ENCODE measurements at regions not wholly inside any gene's neighbourhood (a gene's known extent, or its start where the extent isn't known, plus 50 kb on each side); places are given as distances from the start of the nearest gene placed in this dataset.

- DNase-seq (no peak), FAIRE-seq (peak; percentile 46)
- Histone ChIP-seq H3K27me3 (ENCODE audit: control insufficient read depth, insufficient read depth, low read length) (no peaks in the 10 kb centered on the region), H3K4me3 (ENCODE audit: low read length in 3 of 3) (no peak overlapping the region), H3K27ac (ENCODE audit: low read depth in 2 of 2, low read length in 2 of 2) (no peak overlapping the region), H3K4me1 (ENCODE audit: control insufficient read depth in 2 of 3, insufficient read depth in 2 of 3, low read depth in 1 of 3, low read length in 3 of 3) (no peaks in the 10 kb centered on the region), H3K9me3 (ENCODE audit: control insufficient read depth in 2 of 3, insufficient read depth in 1 of 3, low read length in 3 of 3) (peaks cover 0 to 8% (median 3%) of the 10 kb centered on the region in 3 donors), H3K9ac (ENCODE audit: low read length in 3 of 3) (no peak overlapping the region), H3K36me3 (ENCODE audit: control insufficient read depth in 2 of 3, insufficient read depth in 3 of 3, low read length in 3 of 3) (no peaks in the 10 kb centered on the region)
- no peak for TF ChIP-seq CTCF (IDR thresholded peaks at IDR 0.05; ENCODE audit: borderline replicate concordance, extremely low read depth, insufficient read depth)
- intact Hi-C loops (cut with DNase I): no loop called here
Observed at GRCh38 chr1:164250365-164250764, 308.6 kb upstream of the PBX1 start.

DNA sequence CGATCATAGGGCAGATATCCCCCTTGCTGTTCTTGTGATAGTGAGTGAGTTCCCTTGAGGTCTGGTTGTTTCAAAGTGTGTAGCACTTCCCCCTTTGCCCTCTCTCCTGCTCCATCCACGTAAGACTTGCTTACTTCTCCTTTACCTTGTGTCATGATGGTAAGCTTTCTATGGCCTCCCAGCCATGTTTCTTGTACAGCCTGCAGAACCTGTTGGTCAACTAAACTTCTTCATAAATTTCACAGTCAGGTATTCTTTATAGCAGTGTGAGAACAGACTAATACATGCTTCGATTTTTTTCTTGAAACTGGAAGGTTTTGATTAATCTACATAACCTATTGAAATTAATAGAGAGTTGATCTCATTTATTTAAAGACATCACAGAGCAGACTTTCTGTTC lies 302.5 kb upstream of the PBX1 start:
- H3K4me3 ChIP-seq (ENCODE audit: low read length in 3 of 3): no peak overlapping the region
- H3K36me3 ChIP-seq (ENCODE audit: control insufficient read depth in 2 of 3, insufficient read depth in 3 of 3, low read length in 3 of 3): no peaks in the 10 kb centered on the region
- peaks cover 0 to 3% (median 0%) of the 10 kb centered on the region in 3 donors for H3K9me3 ChIP-seq (ENCODE audit: control insufficient read depth in 2 of 3, insufficient read depth in 1 of 3, low read length in 3 of 3)
- FAIRE-seq: no peak
- H3K9ac ChIP-seq (ENCODE audit: low read length in 3 of 3): no peak overlapping the region
- no peaks in the 10 kb centered on the region for H3K4me1 ChIP-seq (ENCODE audit: control insufficient read depth in 2 of 3, insufficient read depth in 2 of 3, low read depth in 1 of 3, low read length in 3 of 3)
- TF ChIP-seq CTCF (IDR thresholded peaks at IDR 0.05; ENCODE audit: borderline replicate concordance, extremely low read depth, insufficient read depth): no peak
- intact Hi-C loops (cut with DNase I): no loop called here
- H3K27me3 ChIP-seq (ENCODE audit: control insufficient read depth, insufficient read depth, low read length): no peaks in the 10 kb centered on the region
- DNase-seq: no peak
- no peak overlapping the region for H3K27ac ChIP-seq (ENCODE audit: low read depth in 2 of 2, low read length in 2 of 2)

DNA sequence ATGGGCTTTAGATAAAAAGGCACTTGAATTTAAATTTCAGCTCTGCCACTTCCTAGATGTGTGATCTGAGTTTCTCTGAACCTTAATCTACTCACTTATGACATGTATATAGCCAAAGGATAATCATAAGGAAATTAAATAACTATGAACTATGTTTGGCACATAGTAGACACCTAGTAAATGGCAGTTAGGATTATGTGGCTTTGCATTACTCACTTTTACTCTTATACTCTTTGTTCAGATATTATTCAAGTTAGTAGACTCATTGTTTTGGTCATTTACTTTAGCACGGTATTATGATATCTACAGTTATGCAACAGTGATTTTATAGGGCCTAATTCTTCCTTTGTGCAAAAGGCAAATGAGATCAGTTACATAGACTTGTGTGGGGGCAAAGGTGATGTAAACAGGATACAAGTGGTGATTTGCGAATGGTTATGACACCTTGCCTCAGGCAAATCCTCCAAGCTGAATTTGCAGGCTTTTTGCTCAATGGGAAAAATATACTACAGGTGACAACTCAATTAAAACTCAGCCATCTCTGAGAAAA lies 297.2 kb upstream of the PBX1 start:
- no peaks in the 10 kb centered on the region for H3K9me3 ChIP-seq (ENCODE audit: control insufficient read depth in 2 of 3, insufficient read depth in 1 of 3, low read length in 3 of 3)

More for the DNA sequence above, 297.2 kb upstream of the PBX1 start:
- H3K27ac ChIP-seq (ENCODE audit: low read depth in 2 of 2, low read length in 2 of 2): no peak overlapping the region
- intact Hi-C loops (cut with DNase I): no loop called here
- H3K4me3 ChIP-seq (ENCODE audit: low read length in 3 of 3): no peak overlapping the region
- DNase-seq (peak in 2 of 5 donors; percentile 7 to 34), FAIRE-seq (no peak)
- H3K27me3 ChIP-seq (ENCODE audit: control insufficient read depth, insufficient read depth, low read length): no peaks in the 10 kb centered on the region
- H3K36me3 ChIP-seq (ENCODE audit: control insufficient read depth in 2 of 3, insufficient read depth in 3 of 3, low read length in 3 of 3): no peaks in the 10 kb centered on the region
- no peak overlapping the region for H3K9ac ChIP-seq (ENCODE audit: low read length in 3 of 3)
- TF ChIP-seq CTCF (IDR thresholded peaks at IDR 0.05; ENCODE audit: borderline replicate concordance, extremely low read depth, insufficient read depth): no peak
- H3K4me1 ChIP-seq (ENCODE audit: control insufficient read depth in 2 of 3, insufficient read depth in 2 of 3, low read depth in 1 of 3, low read length in 3 of 3): no peaks in the 10 kb centered on the region

Measured in kidney (tissue), 13 donors.